Kidney (tissue), 13 donors: ENCODE measurements at regions not wholly inside any gene's neighbourhood (a gene's known extent, or its start where the extent isn't known, plus 50 kb on each side); places are given as distances from the start of the nearest gene placed in this dataset.

Experiments used
- DNase-seq, 5 donors: peaks; one replicate each; pipeline ENCODE4 v3.0.0-alpha.2; 2013 to 2020
- FAIRE-seq: peaks from 2 replicates; lab custom pipeline; 2012; peaks lifted over from hg19 to GRCh38; lab: Jason Lieb, UNC
- H3K27ac ChIP-seq, 2 donors: one replicate each; pipeline ENCODE4 v1.7.0; 2013; ENCODE audit warnings: low read depth in 2 of 2, low read length in 2 of 2, inconsistent platforms in 1 of 2
- H3K27me3 ChIP-seq: one replicate; pipeline ENCODE4 v1.7.1; 2013; ENCODE audit warnings: low read length, inconsistent platforms; ENCODE audit not compliant: control insufficient read depth, insufficient read depth
- H3K36me3 ChIP-seq, 3 donors: one replicate each; pipeline versions ENCODE4 v1.7.0 to v1.7.1; 2013; ENCODE audit warnings: low read length in 3 of 3, control low read depth in 1 of 3, inconsistent platforms in 1 of 3; ENCODE audit not compliant: insufficient read depth in 3 of 3, control insufficient read depth in 2 of 3
- H3K4me1 ChIP-seq, 3 donors: one replicate each; pipeline versions ENCODE4 v1.7.0 to v1.7.1; 2013; ENCODE audit warnings: low read length in 3 of 3, inconsistent platforms in 1 of 3, low read depth in 1 of 3; ENCODE audit not compliant: control insufficient read depth in 2 of 3, insufficient read depth in 2 of 3
- H3K4me3 ChIP-seq, 3 donors: one replicate each; pipeline versions ENCODE4 v1.7.0 to v1.8.1; 2013; ENCODE audit warnings: low read length in 3 of 3, control low read depth in 1 of 3, inconsistent platforms in 1 of 3
- H3K9ac ChIP-seq, 3 donors: one replicate each; pipeline versions ENCODE4 v1.7.0 to v1.7.1; 2013; ENCODE audit warnings: low read length in 3 of 3, control low read depth in 1 of 3, inconsistent platforms in 1 of 3
- H3K9me3 ChIP-seq, 3 donors: one replicate each; pipeline versions ENCODE4 v1.7.0 to v1.7.1; 2013; ENCODE audit warnings: low read length in 3 of 3, control low read depth in 1 of 3, inconsistent platforms in 1 of 3; ENCODE audit not compliant: control insufficient read depth in 2 of 3, insufficient read depth in 1 of 3
- intact Hi-C: fragments of 100-400 bp; cut with DNase I; formaldehyde crosslinking; loops from one replicate; pipeline ENCODE4 v1.11.1; 2022
- TF ChIP-seq, protein P1 (sequence below): IDR thresholded peaks from 3 replicates; pipeline ENCODE4 v1.5.1; 2012; ENCODE audit warnings: mild to moderate bottlenecking, moderate library complexity, borderline replicate concordance; ENCODE audit not compliant: insufficient read depth; ENCODE audit errors: extremely low read depth
- donor health status: control.
- donor health status: control.
- donor health status: control.
- donor health status: control.
- donor health status: control.
- donor health status: DM: yes; HTN: yes; CAD: no.
- donor health status: Normal renal cell carcinoma (clear cell type).

DNA sequence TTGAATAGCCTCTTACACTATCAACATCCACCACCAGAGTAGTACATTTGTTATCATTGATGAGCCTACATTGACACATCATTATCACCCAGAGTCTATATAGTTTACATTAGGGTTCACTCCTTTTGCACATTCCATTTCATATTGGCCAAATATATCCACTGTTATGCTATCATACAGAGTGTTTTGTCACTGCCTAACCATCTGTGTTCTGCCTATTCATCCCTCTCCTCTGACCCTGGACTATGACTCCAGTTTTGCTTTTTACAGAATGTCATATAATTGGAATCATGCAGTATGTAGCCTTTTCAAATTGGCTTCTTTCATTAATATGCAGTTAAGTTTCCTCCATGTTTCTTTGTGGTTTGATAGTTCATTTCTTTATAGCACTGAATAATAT lies 904.7 kb downstream of the TLE1 start:
- DNase-seq, result no peak
- Histone ChIP-seq H3K4me3 (no peak overlapping the region), H3K9me3 (no peaks in the 10 kb centered on the region), H3K27ac (no peak overlapping the region), H3K9ac (no peak overlapping the region), H3K36me3 (no peaks in the 10 kb centered on the region), H3K4me1 (no peaks in the 10 kb centered on the region), H3K27me3 (no peaks in the 10 kb centered on the region)
- TF ChIP-seq, protein P1, sequence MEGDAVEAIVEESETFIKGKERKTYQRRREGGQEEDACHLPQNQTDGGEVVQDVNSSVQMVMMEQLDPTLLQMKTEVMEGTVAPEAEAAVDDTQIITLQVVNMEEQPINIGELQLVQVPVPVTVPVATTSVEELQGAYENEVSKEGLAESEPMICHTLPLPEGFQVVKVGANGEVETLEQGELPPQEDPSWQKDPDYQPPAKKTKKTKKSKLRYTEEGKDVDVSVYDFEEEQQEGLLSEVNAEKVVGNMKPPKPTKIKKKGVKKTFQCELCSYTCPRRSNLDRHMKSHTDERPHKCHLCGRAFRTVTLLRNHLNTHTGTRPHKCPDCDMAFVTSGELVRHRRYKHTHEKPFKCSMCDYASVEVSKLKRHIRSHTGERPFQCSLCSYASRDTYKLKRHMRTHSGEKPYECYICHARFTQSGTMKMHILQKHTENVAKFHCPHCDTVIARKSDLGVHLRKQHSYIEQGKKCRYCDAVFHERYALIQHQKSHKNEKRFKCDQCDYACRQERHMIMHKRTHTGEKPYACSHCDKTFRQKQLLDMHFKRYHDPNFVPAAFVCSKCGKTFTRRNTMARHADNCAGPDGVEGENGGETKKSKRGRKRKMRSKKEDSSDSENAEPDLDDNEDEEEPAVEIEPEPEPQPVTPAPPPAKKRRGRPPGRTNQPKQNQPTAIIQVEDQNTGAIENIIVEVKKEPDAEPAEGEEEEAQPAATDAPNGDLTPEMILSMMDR, result no peak
- intact Hi-C loops, result no loop called here
- FAIRE-seq, result no peak

DNA sequence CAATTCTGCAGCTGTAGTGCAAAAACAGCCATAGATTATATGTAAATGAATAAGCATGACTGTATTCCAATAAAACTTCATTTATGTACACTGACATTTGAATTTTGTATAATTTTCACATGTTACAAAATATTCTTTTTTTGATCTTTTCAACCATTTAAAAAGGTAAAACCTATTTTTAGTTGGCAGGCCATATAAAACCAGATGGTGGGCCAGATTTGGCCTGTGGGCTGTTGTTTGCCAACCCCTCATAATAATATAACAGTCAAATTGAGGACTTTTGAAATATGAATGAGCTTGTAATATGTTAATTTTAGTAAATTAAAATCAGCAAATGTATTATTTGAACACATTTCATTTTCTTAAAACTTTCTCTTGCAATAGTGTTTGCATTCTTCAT lies 913.4 kb downstream of the TLE1 start:
- Histone ChIP-seq H3K9ac (no peak overlapping the region), H3K27ac (no peak overlapping the region), H3K27me3 (no peaks in the 10 kb centered on the region), H3K4me3 (no peak overlapping the region), H3K4me1 (no peaks in the 10 kb centered on the region), H3K9me3 (no peaks in the 10 kb centered on the region), H3K36me3 (no peaks in the 10 kb centered on the region)
- FAIRE-seq (no peak), DNase-seq (no peak)
- TF ChIP-seq, protein P1, result no peak
- intact Hi-C loops, result no loop called here

DNA sequence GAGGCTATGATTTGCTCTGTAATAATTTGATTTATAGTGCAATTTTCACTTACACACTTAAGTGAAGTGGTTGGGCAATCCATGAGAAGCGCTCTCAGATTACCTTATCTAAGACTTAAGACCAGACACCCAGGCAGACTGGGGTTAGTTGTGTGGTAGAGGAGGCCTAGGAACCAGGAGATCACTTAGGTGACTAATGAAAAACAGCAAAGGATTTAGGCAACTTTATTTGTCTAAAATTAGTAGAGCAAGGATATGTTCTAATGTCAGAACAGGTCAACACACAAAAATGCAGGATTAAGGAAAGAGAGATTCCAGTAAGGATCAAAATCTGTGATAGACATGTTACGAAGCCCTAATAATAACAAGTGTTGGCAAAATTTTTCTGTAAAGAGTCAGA lies 913.8 kb downstream of the TLE1 start:
- DNase-seq (no peak), FAIRE-seq (no peak)
- no peaks in the 10 kb centered on the region for H3K36me3 ChIP-seq
- no peaks in the 10 kb centered on the region for H3K9me3 ChIP-seq
- H3K9ac ChIP-seq, result no peak overlapping the region
- H3K4me3 ChIP-seq, result no peak overlapping the region
- TF ChIP-seq, protein P1, result no peak
- intact Hi-C loops, result no loop called here
- H3K4me1 ChIP-seq, result no peaks in the 10 kb centered on the region
- H3K27ac ChIP-seq, result no peak overlapping the region
- H3K27me3 ChIP-seq, result no peaks in the 10 kb centered on the region
